HTR-8/SVneo (cell line): ENCODE measurements at regions not wholly inside any gene's neighbourhood (a gene's known extent, or its start where the extent isn't known, plus 50 kb on each side); places are given as distances from the start of the nearest gene placed in this dataset.
A peak's percentile ranks its signal among the peaks of the same experiment; 100 is the strongest.

Experiments
- DNase-seq: peaks from one replicate; pipeline ENCODE4 v3.0.0; 2011; ENCODE audit warnings: low spot score, mixed read lengths; ENCODE audit not compliant: insufficient read length
- FAIRE-seq: peaks from 2 replicates; lab custom pipeline; 2011; peaks lifted over from hg19 to GRCh38; lab: Jason Lieb, UNC

DNA sequence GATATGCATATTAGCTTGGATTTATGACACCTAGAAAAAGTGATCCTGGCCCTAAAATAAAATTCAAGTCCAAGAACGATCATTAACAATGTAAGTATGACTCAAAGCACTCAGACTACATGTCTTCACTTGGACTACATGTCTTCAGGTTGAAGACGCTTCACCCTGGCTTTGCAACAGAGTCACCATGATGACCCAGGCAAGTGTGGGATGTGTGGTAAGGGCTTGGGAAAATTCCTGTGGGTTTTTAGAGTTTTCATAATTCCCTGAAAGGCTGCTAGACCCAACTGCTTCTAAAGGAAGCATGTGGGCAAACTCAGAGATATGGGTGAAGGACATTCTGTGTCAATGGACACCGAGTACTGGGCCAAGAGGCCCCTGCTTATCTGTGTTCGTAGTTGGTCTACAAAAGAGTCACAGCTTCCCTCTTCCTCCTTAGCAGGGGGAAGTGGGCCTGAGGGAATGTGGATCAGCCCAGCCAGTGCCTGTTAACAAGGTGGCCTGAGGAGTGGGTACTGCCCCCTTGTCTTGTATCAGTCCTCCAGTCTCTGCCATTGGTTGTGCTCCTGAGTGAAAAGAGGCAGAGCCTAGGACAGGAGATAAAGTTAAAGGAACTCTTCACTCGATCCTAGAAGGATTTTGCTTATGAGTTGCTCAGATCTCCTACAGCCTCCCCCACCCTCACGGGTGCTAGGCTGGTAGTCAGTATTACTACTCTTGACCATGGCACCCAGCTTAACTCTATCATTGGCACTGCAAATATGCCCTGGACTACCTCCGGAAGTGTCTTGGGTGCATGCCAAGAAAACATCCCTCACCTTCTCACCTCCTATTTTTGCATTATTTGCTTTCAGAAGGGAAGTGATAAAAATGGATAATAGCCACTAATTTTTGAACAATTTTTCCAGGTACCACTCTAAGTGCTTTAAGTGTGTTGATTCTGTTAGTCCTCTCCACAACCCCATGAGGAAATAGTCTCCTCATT, 406.3 kb downstream of the COG6 start:
- DNase-seq: no peak
- FAIRE-seq: no peak

DNA sequence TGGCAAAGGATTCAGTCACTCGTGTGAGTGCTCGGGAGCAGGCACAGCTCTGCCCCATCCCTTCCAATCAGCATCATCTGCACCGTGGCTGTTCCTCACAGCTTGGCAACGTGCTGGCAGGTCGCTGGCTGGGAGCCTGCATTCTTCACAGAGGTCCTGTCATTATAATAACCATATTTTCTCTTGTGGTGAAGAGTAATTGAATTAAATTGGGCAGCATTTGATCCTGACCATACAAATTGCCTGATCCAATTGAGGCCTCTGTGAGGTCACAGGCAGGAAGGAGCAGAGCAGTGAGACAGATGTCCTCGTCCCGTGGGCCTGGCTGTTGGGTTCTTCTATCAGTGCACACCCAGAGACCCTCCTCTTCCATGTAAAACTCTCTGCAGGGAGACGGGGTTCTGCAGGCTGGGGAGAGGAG, 407.8 kb downstream of the COG6 start:
- FAIRE-seq (no peak), DNase-seq (no peak)

DNA sequence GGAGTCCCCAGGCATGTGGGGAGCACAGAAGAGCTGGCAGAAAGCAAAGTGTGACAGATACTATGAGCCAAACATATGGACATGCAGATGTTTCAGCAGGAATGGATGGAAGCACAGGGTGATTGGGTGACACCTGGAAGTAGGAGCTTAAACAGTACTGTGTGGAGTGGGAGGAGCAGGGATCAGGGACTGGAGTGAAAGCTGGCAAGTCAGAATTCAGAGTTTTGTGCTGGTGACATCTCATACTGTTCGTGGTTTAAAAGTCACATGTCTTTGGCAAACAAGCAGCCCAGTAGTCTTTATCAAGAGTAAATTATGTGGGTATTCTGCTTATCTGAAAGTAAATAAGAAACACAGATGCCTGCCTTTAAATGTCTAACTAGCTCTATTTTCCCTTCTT, 408.2 kb downstream of the COG6 start:
- DNase-seq: no peak
- no peak for FAIRE-seq

DNA sequence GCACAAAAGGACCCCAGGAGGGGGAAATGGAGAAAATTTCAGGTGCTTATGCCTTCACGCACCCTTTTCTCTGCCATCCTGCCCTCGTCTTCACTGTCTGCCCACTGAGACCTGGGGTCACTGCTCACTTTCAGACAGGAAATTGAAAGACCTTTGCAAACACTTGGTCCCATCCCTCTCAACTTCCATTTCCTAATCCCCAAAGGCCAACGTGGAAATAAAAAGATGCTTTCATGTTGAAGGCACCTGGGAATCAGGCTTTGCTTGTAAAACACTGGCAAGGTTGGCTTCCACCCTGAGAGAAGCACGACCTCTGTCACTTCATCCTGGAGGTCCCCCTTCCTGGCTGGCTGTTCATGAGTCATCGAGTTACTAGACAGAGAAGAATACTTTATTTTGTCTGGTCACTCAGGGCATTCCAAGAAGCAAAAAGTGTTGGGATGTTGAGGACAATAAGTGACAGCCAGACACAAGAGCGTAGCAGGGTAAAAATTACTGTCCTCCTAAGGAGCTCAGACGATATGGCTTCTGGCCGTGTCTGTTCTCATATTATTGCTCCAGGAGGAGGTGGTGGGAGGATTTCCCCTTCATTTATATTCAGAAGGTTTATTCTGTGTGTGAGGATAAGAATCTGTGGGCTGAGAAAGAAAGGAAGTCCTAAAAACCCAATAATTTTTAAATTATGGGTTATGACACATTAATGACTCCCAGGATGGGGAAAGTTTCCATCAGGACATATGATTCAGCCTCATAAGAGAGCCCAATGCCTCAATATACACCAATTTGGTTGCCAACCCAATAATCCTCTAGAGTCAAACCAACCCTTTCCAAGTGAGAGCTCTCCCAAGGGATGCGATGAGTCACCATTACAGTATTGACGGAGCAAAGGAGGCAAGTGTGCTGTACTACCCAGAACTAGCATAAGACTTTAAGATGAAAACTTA, 409.0 kb downstream of the COG6 start:
- FAIRE-seq: no peak
- peak; percentile 20 for DNase-seq

DNA sequence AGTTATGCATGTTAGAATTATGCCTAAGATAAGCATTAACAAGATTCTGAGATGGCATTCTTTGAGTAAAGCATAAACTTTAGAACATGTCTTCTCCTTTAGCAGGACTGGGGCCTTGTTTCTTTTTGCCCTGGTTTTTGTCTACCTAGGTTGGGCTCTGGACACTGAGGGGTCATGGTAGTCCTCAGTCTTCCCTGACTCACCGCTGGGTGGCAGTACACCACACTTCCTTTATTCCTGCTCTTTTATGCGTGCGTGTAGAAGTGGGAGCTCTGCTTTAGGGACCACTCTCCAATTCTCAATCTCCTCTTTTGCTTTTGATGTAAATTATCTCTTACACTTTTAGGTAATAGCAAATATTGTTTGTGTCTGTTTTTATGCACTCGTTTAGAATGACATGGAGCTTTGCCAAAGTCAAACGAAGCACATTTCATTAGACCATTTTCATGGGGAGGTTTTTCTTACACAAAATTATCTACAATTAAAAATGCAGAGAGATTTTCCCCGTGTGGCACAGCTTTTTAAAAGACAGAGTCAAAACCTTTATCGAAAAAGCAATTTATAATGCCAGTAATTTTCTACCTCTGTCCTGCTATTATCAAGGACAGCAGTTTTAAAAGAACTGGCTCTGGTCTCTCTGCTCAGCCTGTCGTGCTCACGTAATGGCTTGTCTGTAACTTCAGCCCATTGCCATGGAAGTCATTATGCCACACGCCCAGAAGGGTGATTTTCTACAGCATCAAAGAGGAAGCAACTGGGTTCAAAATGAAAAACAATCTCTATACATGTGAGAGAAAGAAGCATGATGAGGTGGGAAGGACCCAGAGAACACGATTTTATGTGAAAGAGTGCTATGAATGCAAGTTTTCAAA, 413.9 kb downstream of the COG6 start:
- FAIRE-seq (no peak), DNase-seq (peak; percentile 45)

DNA sequence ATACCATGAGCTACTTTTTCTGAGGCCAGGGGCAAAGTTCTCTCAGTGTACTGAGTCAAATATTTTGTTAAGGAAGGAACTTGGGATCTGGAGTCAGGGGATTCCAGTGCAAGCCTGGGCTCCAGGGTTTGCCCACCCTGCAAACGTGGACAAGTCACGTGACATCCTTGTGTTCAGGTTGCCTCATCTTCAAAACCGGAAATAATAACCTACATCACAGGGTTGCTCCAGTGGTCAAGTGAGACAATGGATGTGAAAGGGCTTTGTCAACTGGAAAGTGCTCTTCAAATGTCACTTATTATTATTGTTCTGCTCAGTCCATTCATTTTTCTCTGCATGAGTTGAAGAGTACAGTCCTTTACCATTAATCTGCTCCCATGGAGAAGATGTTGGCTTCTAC, 414.9 kb downstream of the COG6 start:
- FAIRE-seq: no peak

DNA sequence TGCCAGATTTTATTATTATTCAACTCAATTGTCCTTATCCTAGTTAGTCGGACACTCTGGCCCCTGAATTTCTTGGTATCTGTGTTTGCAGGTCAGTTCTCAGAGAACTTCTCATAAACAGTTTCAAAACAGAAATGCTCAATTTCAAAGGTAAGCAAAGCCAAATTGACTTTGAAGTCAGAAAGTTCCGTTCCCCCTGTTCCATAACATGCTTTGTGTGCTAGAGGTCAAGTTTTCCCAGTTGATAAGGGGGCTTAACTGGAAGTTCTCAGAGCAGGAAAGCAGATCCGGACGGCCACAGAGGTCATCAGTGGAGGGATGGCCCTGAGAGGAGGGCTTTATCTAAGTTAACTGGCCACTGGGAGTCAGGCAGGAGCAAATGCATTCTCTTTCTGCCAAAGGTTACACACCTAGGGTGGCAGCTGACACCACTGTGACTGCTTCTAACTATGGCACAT, 417.2 kb downstream of the COG6 start:
- FAIRE-seq (no peak), DNase-seq (no peak)

More for the DNA sequence above, 414.9 kb downstream of the COG6 start:
- no peak for DNase-seq

DNA sequence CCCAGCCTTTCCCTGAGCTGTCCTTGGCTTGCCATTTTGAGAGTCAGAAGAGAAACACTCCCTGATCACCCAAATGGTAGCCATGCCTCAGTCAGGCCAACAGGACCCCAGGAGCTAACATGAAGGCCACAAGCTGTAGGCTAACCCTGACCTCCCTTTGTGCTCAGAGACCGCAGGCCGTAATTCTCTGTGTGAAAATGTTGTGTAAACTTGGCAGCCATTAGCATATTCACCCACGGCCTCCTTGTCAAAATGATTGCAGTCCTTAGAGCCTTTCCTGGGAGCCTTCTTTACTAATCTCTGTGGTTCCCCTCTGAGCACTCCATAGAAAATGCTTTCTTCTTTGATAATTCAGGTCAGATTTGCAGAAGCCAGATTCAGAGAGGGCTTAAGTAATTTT, 418.9 kb downstream of the COG6 start:
- FAIRE-seq: no peak
- DNase-seq: no peak

DNA sequence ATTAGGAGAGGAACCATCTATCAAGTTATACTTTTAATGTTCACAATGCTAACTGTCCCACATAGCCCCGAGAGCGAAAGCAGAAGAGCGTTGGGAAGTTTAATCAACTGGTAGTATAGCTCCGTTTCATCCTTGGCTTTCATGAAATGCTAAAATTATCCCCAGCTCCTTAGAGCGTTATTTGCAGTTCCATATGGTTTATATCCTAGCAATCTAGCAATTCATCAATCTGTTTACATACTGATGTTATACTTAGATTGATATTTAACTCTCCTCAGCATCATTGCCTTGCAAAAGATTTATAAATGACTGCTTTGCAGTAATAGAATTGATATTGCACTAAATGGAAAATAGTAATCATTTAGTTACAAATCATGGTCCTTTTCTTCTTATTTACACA, 419.8 kb downstream of the COG6 start:
- DNase-seq (no peak), FAIRE-seq (no peak)

DNA sequence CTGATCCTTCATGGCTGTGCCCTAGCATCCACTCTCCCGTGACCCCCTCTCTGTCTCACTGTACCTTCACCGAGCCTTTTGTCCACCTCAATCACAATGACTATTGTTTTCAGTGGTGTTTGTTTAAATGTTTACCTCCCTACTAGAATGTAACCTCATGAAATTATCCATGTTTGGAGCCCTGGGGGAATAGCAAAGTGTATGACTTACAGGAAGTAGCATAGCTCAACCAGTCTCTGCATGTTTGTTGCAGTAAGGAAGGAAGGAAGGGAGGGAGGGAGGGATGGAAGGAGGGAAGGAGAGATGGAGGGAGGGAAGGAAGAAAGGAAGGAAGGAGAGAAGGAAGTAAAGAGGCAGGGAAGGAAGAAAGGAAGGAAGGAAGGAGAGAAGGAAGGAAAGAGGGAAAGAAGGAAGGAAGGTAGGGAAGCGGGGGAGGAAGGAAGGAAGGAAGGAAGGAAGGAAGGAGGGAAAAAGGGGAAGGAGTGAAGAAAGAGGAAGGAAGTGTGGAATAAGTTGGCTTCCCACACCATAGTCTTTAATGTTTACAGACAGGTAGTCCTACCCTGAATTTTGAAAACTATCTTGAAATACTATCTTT, 421.4 kb downstream of the COG6 start:
- no peak for DNase-seq

DNA sequence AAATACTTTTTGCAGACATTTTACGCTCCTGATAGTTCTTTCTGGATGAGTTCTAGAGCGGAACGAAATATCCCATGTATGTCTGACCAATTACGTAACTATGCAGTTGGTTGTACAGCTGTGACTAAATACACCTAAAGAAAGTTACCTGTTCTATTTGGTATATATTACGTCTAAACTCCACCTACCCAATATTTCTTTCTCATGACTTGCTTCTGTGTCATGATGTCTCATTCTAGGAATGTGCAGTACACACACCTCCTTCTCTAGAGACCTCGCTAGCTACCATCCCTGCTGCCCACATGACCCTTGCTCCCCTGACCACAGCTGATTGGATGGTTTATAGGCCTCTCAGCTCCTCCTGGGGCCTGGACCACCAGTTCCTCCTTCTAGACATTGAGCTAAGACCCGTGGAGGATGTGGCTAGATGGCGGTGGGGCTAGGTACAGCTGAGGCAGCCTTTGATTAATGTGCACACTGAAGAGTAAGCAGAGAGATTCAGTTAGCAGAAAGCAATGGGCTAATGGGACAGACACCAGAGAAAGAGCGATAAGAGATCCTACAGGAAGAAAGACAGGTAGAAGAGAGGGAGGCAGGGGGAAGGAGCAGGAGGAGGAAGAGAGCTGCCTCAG, 422.1 kb downstream of the COG6 start:
- FAIRE-seq (no peak), DNase-seq (no peak)

More for the DNA sequence above, 421.4 kb downstream of the COG6 start:
- no peak for FAIRE-seq

DNA sequence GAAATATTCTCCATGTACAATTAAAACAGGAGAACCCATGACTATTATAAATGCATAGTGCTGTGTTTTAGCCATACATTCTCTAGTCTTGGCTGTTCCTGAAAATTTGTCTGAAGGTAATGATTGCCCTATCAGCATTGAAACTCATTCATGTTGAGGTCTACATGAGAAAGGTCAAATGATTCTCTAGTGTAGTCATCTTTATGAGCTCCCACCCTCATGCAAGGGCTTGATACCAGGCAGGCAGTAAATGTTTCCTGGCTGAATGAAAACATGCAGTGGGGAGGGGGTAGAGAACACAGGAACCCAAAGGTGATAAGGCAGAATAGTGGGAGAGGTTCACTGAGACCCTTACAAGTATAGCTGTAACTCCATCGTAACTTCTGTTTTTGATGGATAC, 424.3 kb downstream of the COG6 start:
- FAIRE-seq: no peak
- DNase-seq: no peak

DNA sequence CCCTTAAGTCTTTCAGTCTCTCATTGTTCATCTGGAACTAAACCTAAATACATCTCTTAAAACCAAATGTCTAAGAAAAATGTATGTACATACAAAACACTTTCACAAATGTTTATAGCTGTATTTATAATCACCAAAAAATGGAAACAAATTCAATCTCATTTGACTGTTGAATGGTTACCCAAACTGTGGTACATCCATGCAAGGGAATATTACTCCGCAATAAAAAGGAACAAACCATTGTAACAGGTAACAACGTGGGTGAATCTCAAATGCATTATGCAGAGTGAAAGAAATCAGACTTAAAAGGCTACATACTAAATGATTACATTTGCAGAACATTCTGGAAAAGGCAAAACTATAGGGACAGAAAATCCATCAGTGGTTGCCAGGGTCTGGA, 425.2 kb downstream of the COG6 start:
- FAIRE-seq: no peak
- DNase-seq: no peak

DNA sequence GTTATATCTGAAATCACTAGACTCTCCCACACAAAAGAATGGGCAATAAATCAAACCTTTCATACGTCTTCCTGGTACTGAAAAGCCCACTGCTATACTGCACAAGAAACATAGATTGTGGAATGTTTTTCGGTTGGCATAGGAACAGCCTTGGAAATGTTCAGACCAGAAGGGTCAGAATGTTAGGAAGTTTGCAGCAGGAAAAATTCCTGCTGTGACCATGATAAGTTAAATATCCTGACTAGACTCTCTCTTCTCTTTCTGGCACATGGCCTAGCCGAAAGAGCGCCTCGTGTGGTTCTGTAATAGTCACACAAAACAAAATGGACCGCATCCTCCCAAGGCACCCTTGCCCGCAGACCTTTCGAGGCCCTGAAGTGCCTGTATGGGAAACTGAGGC, 427.2 kb downstream of the COG6 start:
- FAIRE-seq: no peak
- DNase-seq: no peak

DNA sequence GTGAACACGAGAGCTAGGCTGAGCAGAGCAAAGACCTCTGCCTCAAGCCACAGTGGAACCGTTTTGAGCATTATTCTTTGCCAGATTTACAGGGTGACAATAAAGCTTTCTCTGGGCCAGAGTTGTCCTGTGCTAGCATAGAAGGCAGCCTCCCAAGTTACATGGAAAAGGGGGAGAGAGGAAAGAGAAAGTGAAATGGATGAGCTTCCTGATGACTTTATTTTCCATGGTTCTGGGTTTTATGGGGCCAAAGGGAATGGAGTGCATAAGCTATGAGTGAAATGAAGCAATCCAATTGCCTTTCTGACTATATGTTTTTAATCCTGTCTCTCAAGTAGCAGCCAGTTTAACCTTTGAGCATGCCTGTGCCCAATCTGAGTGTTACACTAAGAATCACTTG, 428.4 kb downstream of the COG6 start:
- FAIRE-seq (no peak), DNase-seq (no peak)

DNA sequence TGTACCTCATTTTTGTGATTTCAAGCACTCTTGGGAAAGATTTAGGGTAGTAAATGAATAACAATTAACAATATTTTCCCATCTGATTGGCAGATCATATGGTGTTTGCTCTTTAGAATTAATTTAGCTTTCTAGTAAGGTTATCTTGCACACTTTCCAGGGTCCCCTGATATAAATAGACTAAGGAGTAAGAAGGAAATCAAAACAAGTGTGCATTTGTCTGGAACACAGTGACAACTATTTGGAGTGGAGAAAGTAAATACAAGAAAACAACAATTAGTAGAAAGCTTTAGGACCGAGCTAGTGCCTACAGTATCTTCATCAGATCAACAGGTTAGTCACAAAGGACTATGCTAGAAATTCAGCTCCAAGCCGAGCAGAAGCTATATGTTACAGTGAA, 429.5 kb downstream of the COG6 start:
- FAIRE-seq: no peak
- no peak for DNase-seq

DNA sequence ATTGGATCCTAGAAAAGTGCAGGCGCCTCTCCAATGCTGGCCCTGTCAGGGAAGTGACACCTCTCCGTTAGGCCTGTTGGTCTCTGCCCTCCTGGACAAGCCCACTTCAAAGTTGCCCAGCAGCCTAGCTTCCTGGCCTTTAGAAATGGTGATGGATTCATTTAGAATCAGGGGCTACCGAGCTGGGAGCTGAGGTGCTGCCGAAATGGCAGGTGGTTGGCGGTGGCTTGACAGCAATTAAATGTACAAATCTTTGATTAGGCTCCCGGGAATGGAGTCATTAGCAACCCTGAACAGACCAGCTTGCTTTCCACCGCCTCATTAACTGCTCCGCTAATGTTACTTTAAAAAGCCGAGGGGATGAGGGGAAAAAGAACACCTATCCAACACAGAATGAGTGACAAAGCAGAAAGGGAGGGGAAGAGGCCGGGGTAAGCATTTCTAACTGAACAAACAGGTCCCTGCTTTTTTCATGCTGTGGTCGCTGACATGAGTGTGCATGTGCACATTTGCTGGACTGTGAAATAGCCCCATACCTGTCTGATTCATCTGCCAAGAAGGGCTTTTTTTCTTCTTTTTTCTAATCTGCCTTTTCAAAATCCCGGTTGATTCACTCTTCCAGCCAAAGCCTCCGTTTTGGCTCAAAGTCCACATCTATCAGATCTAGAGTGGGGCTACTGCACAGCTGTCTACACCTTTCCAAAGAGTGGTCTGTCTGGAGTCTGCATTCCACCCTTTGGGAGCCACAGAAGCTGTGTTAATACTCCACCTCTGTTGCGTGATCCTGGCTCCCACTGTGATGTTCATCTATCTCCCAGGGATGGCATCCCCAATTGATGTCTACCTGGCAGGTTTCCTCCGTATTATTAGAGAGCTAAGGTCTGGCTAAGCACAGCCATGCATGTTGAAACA, 431.9 kb downstream of the COG6 start:
- DNase-seq (no peak), FAIRE-seq (no peak)

DNA sequence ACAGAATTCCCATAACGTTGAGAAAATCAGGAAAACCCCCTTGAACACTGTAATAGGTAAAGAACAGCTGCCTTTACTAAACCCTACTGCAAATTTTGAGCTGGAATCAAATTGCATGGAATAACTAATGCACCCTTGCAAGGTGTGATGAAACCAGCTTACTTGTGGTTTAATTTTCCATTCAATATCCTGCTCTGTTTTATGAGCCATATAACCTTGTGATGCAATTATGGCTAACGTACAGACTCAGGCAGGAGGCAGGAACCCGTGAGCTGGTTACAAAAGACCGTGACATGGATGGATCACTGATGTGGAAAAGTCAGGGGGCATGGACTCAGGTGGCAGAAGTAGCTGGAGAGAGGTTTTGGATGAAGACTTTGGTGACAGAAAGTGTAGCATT, 438.6 kb downstream of the COG6 start:
- FAIRE-seq (no peak), DNase-seq (no peak)
